Natural killer cell (primary cell): ENCODE measurements at regions not wholly inside any gene's neighbourhood (a gene's known extent, or its start where the extent isn't known, plus 50 kb on each side); places are given as distances from the start of the nearest gene placed in this dataset.

Experiments used
- ATAC-seq, 3 donors: fragments of 150-1000 bp in 2 of 3; fragments of 200-7000 bp in 1 of 3; cut with Tn5 transposase; 1 replicate in 1 of 3; 2 replicates in 2 of 3; pipeline ENCODE4 v1.10.0; 2021; ENCODE audit warnings: mild to moderate bottlenecking in 2 of 3, moderate library complexity in 2 of 3
- DNase-seq, 2 donors: peaks; one replicate each; pipeline versions ENCODE4 v3.0.0 to v3.0.0-alpha.2; 2013 to 2021; ENCODE audit warnings: mixed read lengths in 1 of 2
- H3K27ac ChIP-seq: one replicate; pipeline ENCODE4 v1.5.1; 2013; ENCODE audit warnings: mild to moderate bottlenecking, low read length
- H3K27me3 ChIP-seq: one replicate; pipeline ENCODE4 v1.6.1; 2013; ENCODE audit warnings: low read length; ENCODE audit not compliant: control insufficient read depth, insufficient read depth
- H3K36me3 ChIP-seq: one replicate; pipeline ENCODE4 v1.6.1; 2013; ENCODE audit warnings: low read length; ENCODE audit not compliant: control insufficient read depth, insufficient read depth
- H3K4me1 ChIP-seq: one replicate; pipeline ENCODE4 v1.6.1; 2013; ENCODE audit warnings: low read length; ENCODE audit not compliant: control insufficient read depth, insufficient read depth
- H3K4me3 ChIP-seq: one replicate; pipeline ENCODE4 v1.5.1; 2013; ENCODE audit warnings: low read length
- H3K9me3 ChIP-seq: one replicate; pipeline ENCODE4 v1.6.1; 2013; ENCODE audit warnings: low read length; ENCODE audit not compliant: control insufficient read depth, insufficient read depth
- H3K27ac Mint-ChIP-seq, 2 donors: one replicate each; pipeline ENCODE4 v1.8.0; 2022; ENCODE audit warnings: mild to moderate bottlenecking in 2 of 2, mixed read lengths in 2 of 2, moderate library complexity in 1 of 2
- H3K27me3 Mint-ChIP-seq, 2 donors: one replicate each; pipeline ENCODE4 v1.8.0; 2022; ENCODE audit warnings: low read depth in 2 of 2, mixed read lengths in 2 of 2
- H3K36me3 Mint-ChIP-seq: one replicate; pipeline ENCODE4 v1.8.0; 2022; ENCODE audit warnings: mixed read lengths
- H3K4me1 Mint-ChIP-seq, 2 donors: one replicate each; pipeline ENCODE4 v1.8.0; 2022; ENCODE audit warnings: mixed read lengths in 2 of 2
- H3K4me3 Mint-ChIP-seq: one replicate; pipeline ENCODE4 v1.8.0; 2022; ENCODE audit warnings: mild to moderate bottlenecking, moderate library complexity, mixed read lengths
- H3K9me3 Mint-ChIP-seq, 2 donors: one replicate each; pipeline ENCODE4 v1.8.0; 2022; ENCODE audit warnings: mixed read lengths in 2 of 2
- whole genome bisulfite sequencing: methylation state at CpG from one replicate; pipeline ENCODE4 v1.1.7; 2013; ENCODE audit warnings: missing lambda C conversion rate; ENCODE audit not compliant: insufficient coverage; 5-methylcytosine and 5-hydroxymethylcytosine counted together
- intact Hi-C: fragments of 100-400 bp; cut with micrococcal nuclease; formaldehyde crosslinking; loops from one replicate; pipeline ENCODE4 v1.14.2; 2022
- TF ChIP-seq, protein P1 (sequence below): fragments of 200-600 bp; IDR thresholded peaks from one replicate; pipeline ENCODE4 v1.8.0; 2022; ENCODE audit warnings: antibody characterized with exemption

DNA sequence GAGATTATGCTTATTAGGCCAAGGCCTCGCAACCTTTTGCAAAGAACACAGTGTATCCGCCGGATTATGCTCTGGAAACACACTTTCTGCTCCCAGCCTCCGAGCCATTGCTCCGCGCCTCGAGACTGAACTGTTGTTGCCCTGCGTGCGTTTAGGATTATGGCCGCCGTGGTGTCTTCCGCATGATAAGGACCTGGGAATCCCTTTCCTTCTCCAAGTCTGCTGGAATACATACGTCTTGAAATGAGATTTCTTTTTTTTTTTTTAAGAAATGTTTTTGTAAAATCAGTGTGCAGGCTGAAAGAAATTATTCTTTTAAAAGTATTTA, 89.8 kb upstream of the SOX1 start:
- Histone ChIP-seq H3K4me1 (no peaks in the 10 kb centered on the region), H3K36me3 (no peaks in the 10 kb centered on the region), H3K27ac (no peak overlapping the region), H3K27me3 (no peaks in the 10 kb centered on the region), H3K9me3 (no peaks in the 10 kb centered on the region), H3K4me3 (no peak overlapping the region)
- ATAC-seq = no peak
- intact Hi-C loops = no loop called here
- DNase-seq = no peak
- Mint-ChIP-seq H3K4me1 (peaks cover 0 to 10% of the 10 kb centered on the region in 2 donors), H3K4me3 (no peak overlapping the region), H3K27me3 (peaks cover 6 to 19% of the 10 kb centered on the region in 2 donors), H3K9me3 (peaks cover 5% of the 10 kb centered on the region in 2 donors), H3K36me3 (no peaks in the 10 kb centered on the region), H3K27ac (no peak overlapping the region)
- WGBS = 93% methylated on average over 13 of the region's 13 CpGs
- TF ChIP-seq, protein P1, sequence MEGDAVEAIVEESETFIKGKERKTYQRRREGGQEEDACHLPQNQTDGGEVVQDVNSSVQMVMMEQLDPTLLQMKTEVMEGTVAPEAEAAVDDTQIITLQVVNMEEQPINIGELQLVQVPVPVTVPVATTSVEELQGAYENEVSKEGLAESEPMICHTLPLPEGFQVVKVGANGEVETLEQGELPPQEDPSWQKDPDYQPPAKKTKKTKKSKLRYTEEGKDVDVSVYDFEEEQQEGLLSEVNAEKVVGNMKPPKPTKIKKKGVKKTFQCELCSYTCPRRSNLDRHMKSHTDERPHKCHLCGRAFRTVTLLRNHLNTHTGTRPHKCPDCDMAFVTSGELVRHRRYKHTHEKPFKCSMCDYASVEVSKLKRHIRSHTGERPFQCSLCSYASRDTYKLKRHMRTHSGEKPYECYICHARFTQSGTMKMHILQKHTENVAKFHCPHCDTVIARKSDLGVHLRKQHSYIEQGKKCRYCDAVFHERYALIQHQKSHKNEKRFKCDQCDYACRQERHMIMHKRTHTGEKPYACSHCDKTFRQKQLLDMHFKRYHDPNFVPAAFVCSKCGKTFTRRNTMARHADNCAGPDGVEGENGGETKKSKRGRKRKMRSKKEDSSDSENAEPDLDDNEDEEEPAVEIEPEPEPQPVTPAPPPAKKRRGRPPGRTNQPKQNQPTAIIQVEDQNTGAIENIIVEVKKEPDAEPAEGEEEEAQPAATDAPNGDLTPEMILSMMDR = no peak

DNA sequence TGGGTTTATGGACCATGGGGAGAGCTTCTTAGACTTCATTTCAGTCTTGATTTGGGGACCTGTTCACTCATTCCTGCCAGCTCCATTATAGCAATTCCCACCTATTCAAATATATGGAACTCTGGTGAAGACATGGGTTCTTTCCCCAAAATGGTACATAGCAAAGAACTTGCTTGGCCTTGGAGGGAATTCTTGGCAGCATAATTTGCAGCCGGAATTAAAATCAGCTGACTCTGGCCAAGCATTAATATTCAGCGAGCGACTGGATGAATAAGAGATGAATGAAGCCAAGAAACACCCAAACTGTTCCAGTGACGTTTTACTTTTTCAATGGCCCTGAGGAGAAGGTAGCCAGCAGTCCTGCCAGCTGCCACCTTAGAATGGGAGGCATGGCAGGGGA, 88.4 kb upstream of the SOX1 start:
- WGBS = 63% methylated on average over 4 of the region's 4 CpGs
- ATAC-seq = no peak
- TF ChIP-seq, protein P1 = no peak

DNA sequence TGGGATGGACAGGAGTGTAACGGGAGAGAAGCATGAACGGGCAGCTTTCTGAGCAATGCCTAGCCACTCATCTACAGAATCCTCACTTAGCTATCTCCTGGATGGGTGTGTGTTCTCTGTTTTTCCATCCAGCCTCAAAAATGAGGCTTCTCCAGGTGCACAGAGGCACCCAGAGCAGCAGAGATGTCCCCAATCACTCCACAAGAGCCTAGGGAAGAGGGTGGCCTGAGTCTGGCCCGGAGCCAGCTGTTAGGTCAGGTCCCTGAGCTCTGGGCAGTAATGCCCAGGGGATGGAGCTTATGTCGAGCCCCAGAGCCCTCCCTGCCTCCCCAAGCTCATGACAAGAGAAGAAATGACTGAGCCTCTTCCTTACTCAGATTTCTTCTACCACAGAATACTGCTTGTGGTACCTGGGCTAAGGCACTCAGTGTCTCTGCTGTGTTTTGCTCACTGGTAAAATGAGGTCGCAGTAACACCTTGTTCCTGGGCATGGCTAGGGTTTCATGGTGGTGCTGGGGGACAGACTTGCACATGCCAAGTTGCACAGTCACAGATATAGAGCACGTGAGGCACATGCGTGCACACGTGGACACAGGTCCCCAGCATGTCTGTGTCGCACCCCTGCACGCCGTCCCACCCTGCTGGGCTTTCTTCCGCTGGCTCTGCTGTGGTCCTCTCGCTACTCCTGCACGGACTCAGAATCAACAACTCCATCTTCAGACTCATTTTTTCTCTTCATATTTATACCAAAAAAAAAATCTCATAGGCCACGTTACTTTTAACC, 86.6 kb upstream of the SOX1 start:
- no peaks in the 10 kb centered on the region for H3K36me3 Mint-ChIP-seq
- peaks cover 2 to 16% of the 10 kb centered on the region in 2 donors for H3K27me3 Mint-ChIP-seq
- 83% methylated on average over 15 of the region's 15 CpGs for WGBS
- H3K27me3 ChIP-seq = no peaks in the 10 kb centered on the region
- H3K4me3 Mint-ChIP-seq = no peak overlapping the region
- H3K27ac ChIP-seq = no peak overlapping the region
- H3K9me3 ChIP-seq = no peaks in the 10 kb centered on the region
- H3K4me3 ChIP-seq = no peak overlapping the region
- DNase-seq (no peak), ATAC-seq (no peak)
- H3K36me3 ChIP-seq = no peaks in the 10 kb centered on the region
- H3K4me1 ChIP-seq = no peaks in the 10 kb centered on the region
- H3K27ac Mint-ChIP-seq = no peak overlapping the region
- peaks cover 0 to under 1% of the 10 kb centered on the region in 2 donors for H3K9me3 Mint-ChIP-seq
- intact Hi-C loops = no loop called here
- no peaks in the 10 kb centered on the region for H3K4me1 Mint-ChIP-seq
- TF ChIP-seq, protein P1 = no peak

More for the DNA sequence above, 88.4 kb upstream of the SOX1 start:
- no peak overlapping the region for H3K4me3 Mint-ChIP-seq
- H3K27me3 Mint-ChIP-seq = peaks cover 5 to 8% of the 10 kb centered on the region in 2 donors
- Histone ChIP-seq H3K4me1 (no peaks in the 10 kb centered on the region), H3K9me3 (no peaks in the 10 kb centered on the region), H3K27ac (no peak overlapping the region), H3K27me3 (no peaks in the 10 kb centered on the region), H3K4me3 (no peak overlapping the region), H3K36me3 (no peaks in the 10 kb centered on the region)
- H3K36me3 Mint-ChIP-seq = no peaks in the 10 kb centered on the region
- no peak overlapping the region for H3K27ac Mint-ChIP-seq
- H3K4me1 Mint-ChIP-seq = peaks cover 0 to 10% of the 10 kb centered on the region in 2 donors
- no peak for DNase-seq
- H3K9me3 Mint-ChIP-seq = peaks cover 5% of the 10 kb centered on the region in 2 donors
- intact Hi-C loops = no loop called here

DNA sequence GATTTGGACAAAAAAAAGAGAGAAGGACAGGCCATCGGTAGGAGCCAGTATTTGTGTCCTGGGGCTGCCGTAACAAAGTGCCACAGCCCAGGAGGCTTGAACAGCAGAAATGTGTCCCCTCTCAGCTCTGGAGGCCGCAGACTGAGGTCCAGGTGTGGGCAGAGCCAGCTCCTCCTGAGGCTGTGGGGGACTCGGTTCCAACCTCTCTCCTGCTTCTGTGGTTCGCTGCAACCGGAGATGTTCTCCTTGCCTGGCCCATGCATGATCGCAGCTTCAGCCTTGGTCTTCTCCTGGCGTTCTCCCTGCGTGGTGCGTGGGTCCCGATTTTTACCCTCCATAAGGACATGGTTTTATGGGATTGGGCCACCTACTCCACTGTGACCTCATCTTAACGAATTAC, 85.9 kb upstream of the SOX1 start:
- no peak for ATAC-seq
- WGBS = 90% methylated on average over 12 of the region's 12 CpGs
- no peaks in the 10 kb centered on the region for H3K36me3 Mint-ChIP-seq

More for the DNA sequence above, 85.9 kb upstream of the SOX1 start:
- Histone ChIP-seq H3K27ac (no peak overlapping the region), H3K27me3 (no peaks in the 10 kb centered on the region), H3K4me3 (no peak overlapping the region), H3K36me3 (no peaks in the 10 kb centered on the region), H3K4me1 (no peaks in the 10 kb centered on the region), H3K9me3 (no peaks in the 10 kb centered on the region)
- no peak for DNase-seq
- Mint-ChIP-seq H3K4me3 (no peak overlapping the region), H3K27ac (no peak overlapping the region), H3K9me3 (no peaks in the 10 kb centered on the region), H3K27me3 (peaks cover 2 to 16% of the 10 kb centered on the region in 2 donors), H3K4me1 (no peaks in the 10 kb centered on the region)
- intact Hi-C loops = no loop called here
- TF ChIP-seq, protein P1 = no peak
